HG03457 (cell line): ENCODE measurements at regions not wholly inside any gene's neighbourhood (a gene's known extent, or its start where the extent isn't known, plus 50 kb on each side); places are given as distances from the start of the nearest gene placed in this dataset.

Experiments
- ATAC-seq: cut with Tn5 transposase; IDR thresholded peaks from one replicate; pipeline ENCODE4 v1.9.1; 2021; ENCODE audit warnings: moderate number of reproducible peaks; ENCODE audit not compliant: unreplicated experiment

GRCh38 chr5:57608542-57608941 lies 125.9 kb upstream of the ACTBL2 start:
- ATAC-seq: no peak

- ATAC-seq: no peak
These were observed 119.4 kb upstream of the ACTBL2 start for GRCh38 chr5:57601996-57602395.

GRCh38 chr5:57600321-57600720 lies 117.7 kb upstream of the ACTBL2 start:
- no peak for ATAC-seq

- ATAC-seq: no peak
These were observed 116.1 kb upstream of the ACTBL2 start for GRCh38 chr5:57598756-57599155.

- ATAC-seq: no peak
These were observed 115.5 kb upstream of the ACTBL2 start for GRCh38 chr5:57598097-57598496.

- no peak for ATAC-seq
These were observed 112.9 kb upstream of the ACTBL2 start for GRCh38 chr5:57595523-57595991.

GRCh38 chr5:57594436-57594835 lies 111.8 kb upstream of the ACTBL2 start:
- ATAC-seq: no peak

GRCh38 chr5:57592236-57592635 lies 109.6 kb upstream of the ACTBL2 start:
- no peak for ATAC-seq

GRCh38 chr5:57586649-57587048 lies 104.0 kb upstream of the ACTBL2 start:
- ATAC-seq: no peak

- no peak for ATAC-seq
These were observed 100.0 kb upstream of the ACTBL2 start for GRCh38 chr5:57582578-57583070.

- ATAC-seq: no peak
These were observed 99.2 kb upstream of the ACTBL2 start for GRCh38 chr5:57581772-57582171.

GRCh38 chr5:57581222-57581621 lies 98.6 kb upstream of the ACTBL2 start:
- no peak for ATAC-seq

- no peak for ATAC-seq
These were observed 95.0 kb upstream of the ACTBL2 start for GRCh38 chr5:57577432-57578175.

- ATAC-seq: no peak
These were observed 93.7 kb upstream of the ACTBL2 start for GRCh38 chr5:57576317-57576716.

- no peak for ATAC-seq
These were observed 93.2 kb upstream of the ACTBL2 start for GRCh38 chr5:57575839-57576238.

- no peak for ATAC-seq
These were observed 89.8 kb upstream of the ACTBL2 start for GRCh38 chr5:57572461-57572860.

GRCh38 chr5:57569601-57570000 lies 87.0 kb upstream of the ACTBL2 start:
- ATAC-seq: no peak

GRCh38 chr5:57568136-57568535 lies 85.5 kb upstream of the ACTBL2 start:
- no peak for ATAC-seq

GRCh38 chr5:57566914-57567313 lies 84.3 kb upstream of the ACTBL2 start:
- ATAC-seq: no peak

GRCh38 chr5:57561231-57561842 lies 78.7 kb upstream of the ACTBL2 start:
- no peak for ATAC-seq

GRCh38 chr5:57559110-57559635 lies 76.6 kb upstream of the ACTBL2 start:
- ATAC-seq: no peak

GRCh38 chr5:57552033-57552432 lies 69.4 kb upstream of the ACTBL2 start:
- no peak for ATAC-seq
